GM23338 (cell line): ENCODE measurements at regions not wholly inside any gene's neighbourhood (a gene's known extent, or its start where the extent isn't known, plus 50 kb on each side); places are given as distances from the start of the nearest gene placed in this dataset.

Experiments used
- ATAC-seq: fragments of 200-7000 bp; cut with Tn5 transposase; 3 replicates; pipeline ENCODE4 v1.9.1; 2020
- DNase-seq: peaks from one replicate; pipeline ENCODE4 v3.0.0-alpha.2; 2015; ENCODE audit warnings: low spot score
- H2AFZ ChIP-seq: fragments of 200-600 bp; sonication (generic); 2 replicates; pipeline ENCODE4 v1.8.0; 2016; ENCODE audit warnings: antibody characterized with exemption, mild to moderate bottlenecking, moderate library complexity
- H3F3A ChIP-seq: fragments of 200-600 bp; sonication (generic); replicated peaks from 2 replicates; pipeline ENCODE4 v1.8.0; 2017; ENCODE audit warnings: antibody characterized with exemption, mixed run types, low read depth
- H3K27ac ChIP-seq: fragments of 200-600 bp; sonication (generic); 2 replicates; pipeline ENCODE4 v1.6.1; 2016; ENCODE audit warnings: low read depth
- H3K27me3 ChIP-seq: fragments of 200-600 bp; sonication (generic); 2 replicates; pipeline ENCODE4 v1.8.0; 2016; ENCODE audit warnings: mild to moderate bottlenecking, mixed run types, moderate library complexity; ENCODE audit not compliant: insufficient read depth
- H3K36me3 ChIP-seq: fragments of 200-600 bp; sonication (generic); 2 replicates; pipeline ENCODE4 v1.8.0; 2016; ENCODE audit warnings: mild to moderate bottlenecking; ENCODE audit not compliant: insufficient read depth
- H3K4me1 ChIP-seq: fragments of 200-600 bp; sonication (generic); 2 replicates; pipeline ENCODE4 v1.8.0; 2016; ENCODE audit warnings: mild to moderate bottlenecking, moderate library complexity; ENCODE audit not compliant: insufficient read depth
- H3K4me2 ChIP-seq: fragments of 200-600 bp; sonication (generic); 2 replicates; pipeline ENCODE4 v1.7.1; 2017; ENCODE audit warnings: mixed run types
- H3K4me3 ChIP-seq: fragments of 200-600 bp; sonication (generic); 2 replicates; pipeline ENCODE4 v1.6.1; 2016; ENCODE audit warnings: mixed run types
- H3K79me2 ChIP-seq: fragments of 200-600 bp; sonication (generic); replicated peaks from 2 replicates; pipeline ENCODE4 v1.8.0; 2017; ENCODE audit warnings: mild to moderate bottlenecking; ENCODE audit not compliant: insufficient read depth
- H3K9me2 ChIP-seq: fragments of 200-600 bp; sonication (generic); 2 replicates; pipeline ENCODE4 v1.8.0; 2017; ENCODE audit not compliant: insufficient read depth
- H4K20me1 ChIP-seq: fragments of 200-600 bp; sonication (generic); replicated peaks from 2 replicates; pipeline ENCODE4 v1.8.0; 2017; ENCODE audit warnings: mild to moderate bottlenecking; ENCODE audit not compliant: insufficient read depth
- H3K27ac Mint-ChIP-seq: 2 replicates; pipeline ENCODE4 v1.8.0; 2020; ENCODE audit warnings: inconsistent platforms, mild to moderate bottlenecking, moderate library complexity, mixed read lengths
- H3K27me3 Mint-ChIP-seq: 3 replicates; pipeline ENCODE4 v1.8.0; 2022; ENCODE audit warnings: low read depth, mild to moderate bottlenecking, moderate library complexity, mixed read lengths, inconsistent platforms; ENCODE audit not compliant: insufficient read depth, poor library complexity
- H3K36me3 Mint-ChIP-seq: 3 replicates; pipeline ENCODE4 v1.8.0; 2021; ENCODE audit warnings: low read depth, mild to moderate bottlenecking, inconsistent platforms, moderate library complexity, mixed read lengths
- H3K4me1 Mint-ChIP-seq: 3 replicates; pipeline ENCODE4 v1.8.0; 2020; ENCODE audit warnings: mild to moderate bottlenecking, inconsistent platforms, mixed read lengths
- H3K4me3 Mint-ChIP-seq: 3 replicates; pipeline ENCODE4 v1.8.0; 2021; ENCODE audit warnings: moderate library complexity, mild to moderate bottlenecking, inconsistent platforms, mixed read lengths
- H3K9me3 Mint-ChIP-seq: 3 replicates; pipeline ENCODE4 v1.8.0; 2020; ENCODE audit warnings: moderate library complexity, mild to moderate bottlenecking, inconsistent platforms, mixed read lengths
- EZH2 ChIP-seq: fragments of 200-600 bp; sonication (generic); IDR thresholded peaks from one replicate; pipeline ENCODE4 v1.8.0; 2017; ENCODE audit warnings: antibody characterized with exemption, mild to moderate bottlenecking, low read depth; ENCODE audit not compliant: unreplicated experiment
- EZH2phosphoT487 ChIP-seq: fragments of 200-600 bp; sonication (generic); IDR thresholded peaks from one replicate; pipeline ENCODE4 v1.8.1; 2018; ENCODE audit warnings: antibody characterized with exemption; ENCODE audit not compliant: unreplicated experiment
- POLR2AphosphoS5 ChIP-seq: IDR thresholded peaks from 2 replicates; pipeline ENCODE4 v1.6.1; 2016; ENCODE audit warnings: antibody characterized with exemption, low read depth
- STAT1 ChIP-seq: IDR thresholded peaks from one replicate; pipeline ENCODE4 v1.6.1; 2016; ENCODE audit warnings: antibody characterized with exemption; ENCODE audit not compliant: unreplicated experiment
- ZNF331 ChIP-seq: fragments of 250-450 bp; sonication (Bioruptor Pico); IDR thresholded peaks from 2 replicates; pipeline ENCODE4 v1.5.0; 2020; ENCODE audit warnings: low read depth, mild to moderate bottlenecking, moderate library complexity
- ZNF462 ChIP-seq: fragments of 250-450 bp; sonication (Bioruptor Pico); IDR thresholded peaks from 2 replicates; pipeline ENCODE4 v1.5.0; 2020; ENCODE audit warnings: mild to moderate bottlenecking, moderate library complexity
- TF ChIP-seq, protein P1 (sequence below), 2 experiments: fragments of 200-600 bp in 1 of 2; sonication (generic) in 1 of 2; conservative IDR thresholded peaks; 2 replicates each; pipeline versions ENCODE4 v1.5.1 to v1.6.1; 2016 to 2017; ENCODE audit warnings: antibody characterized with exemption in 2 of 2, low read depth in 2 of 2, mild to moderate bottlenecking in 2 of 2, moderate library complexity in 1 of 2

GRCh38 chr11:28619846-28620540, 511.8 kb downstream of the METTL15 start:
- no peak overlapping the region for H3K4me3 ChIP-seq
- ATAC-seq (no peak), DNase-seq (no peak)
- Mint-ChIP-seq H3K4me3 (no peak overlapping the region), H3K27me3 (peaks cover 3% of the 10 kb centered on the region), H3K36me3 (no peaks in the 10 kb centered on the region), H3K27ac (no peak overlapping the region), H3K4me1 (peaks cover 11% of the 10 kb centered on the region; the same call in 2 of the 3 replicates), H3K9me3 (no peaks in the 10 kb centered on the region)
- H3K79me2 ChIP-seq = no peaks in the 10 kb centered on the region
- H3K4me1 ChIP-seq = 0 out of 2 replicates have a peak, but pooled peaks cover 11% of the 10 kb centered on the region
- H3K36me3 ChIP-seq = no peaks in the 10 kb centered on the region
- H4K20me1 ChIP-seq = no peaks in the 10 kb centered on the region
- no peaks in the 10 kb centered on the region for H3F3A ChIP-seq
- H2AFZ ChIP-seq = peak overlapping the region; percentile 34; the same call in 1 of the 2 replicates
- H3K9me2 ChIP-seq = peaks cover 7% of the 10 kb centered on the region; the same call in 1 of the 2 replicates
- no peak for TF ChIP-seq POLR2AphosphoS5
- TF ChIP-seq EZH2 = no peak
- H3K27me3 ChIP-seq = no peaks in the 10 kb centered on the region
- no peak overlapping the region; the same call in 1 of the 2 replicates for H3K4me2 ChIP-seq
- H3K27ac ChIP-seq = no peak overlapping the region

DNA sequence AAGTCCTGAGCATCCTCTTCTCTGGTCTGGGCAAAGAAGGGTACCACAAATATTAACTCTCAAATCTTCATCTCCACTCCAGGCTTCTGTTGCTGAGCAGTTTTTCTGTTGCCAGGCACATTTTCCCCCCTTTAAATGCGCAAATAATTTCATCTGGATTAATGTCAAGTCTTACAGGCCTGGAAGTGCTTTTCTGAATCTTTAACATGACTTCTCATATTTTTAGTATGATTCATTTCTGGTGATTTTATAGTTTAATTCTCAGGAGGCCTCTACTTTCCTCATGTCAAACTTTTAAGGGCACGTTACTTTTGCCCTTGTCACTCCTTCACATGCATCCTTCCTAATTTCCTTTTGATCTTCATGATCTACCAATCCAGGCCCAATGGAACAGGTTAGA, 510.2 kb downstream of the METTL15 start:
- Mint-ChIP-seq H3K4me3 (no peak overlapping the region), H3K27ac (no peak overlapping the region), H3K9me3 (no peaks in the 10 kb centered on the region), H3K4me1 (peaks cover 11% of the 10 kb centered on the region; the same call in 2 of the 3 replicates), H3K27me3 (peaks cover 3% of the 10 kb centered on the region), H3K36me3 (no peaks in the 10 kb centered on the region)
- Histone ChIP-seq H3K79me2 (no peaks in the 10 kb centered on the region), H3K4me2 (no peak overlapping the region), H4K20me1 (no peaks in the 10 kb centered on the region), H3K9me2 (peaks cover 10% of the 10 kb centered on the region; the same call in 1 of the 2 replicates), H3K4me3 (no peak overlapping the region), H3K4me1 (0 out of 2 replicates have a peak, but pooled peaks cover 11% of the 10 kb centered on the region), H3K27me3 (no peaks in the 10 kb centered on the region), H3K36me3 (no peaks in the 10 kb centered on the region), H2AFZ (no peak overlapping the region), H3K27ac (no peak overlapping the region), H3F3A (no peaks in the 10 kb centered on the region)
- ATAC-seq (no peak), DNase-seq (no peak)
- TF ChIP-seq ZNF331 (no peak), ZNF462 (CRISPR knock-in tag) (no peak), STAT1 (no peak), EZH2phosphoT487 (no peak)
- TF ChIP-seq, protein P1, sequence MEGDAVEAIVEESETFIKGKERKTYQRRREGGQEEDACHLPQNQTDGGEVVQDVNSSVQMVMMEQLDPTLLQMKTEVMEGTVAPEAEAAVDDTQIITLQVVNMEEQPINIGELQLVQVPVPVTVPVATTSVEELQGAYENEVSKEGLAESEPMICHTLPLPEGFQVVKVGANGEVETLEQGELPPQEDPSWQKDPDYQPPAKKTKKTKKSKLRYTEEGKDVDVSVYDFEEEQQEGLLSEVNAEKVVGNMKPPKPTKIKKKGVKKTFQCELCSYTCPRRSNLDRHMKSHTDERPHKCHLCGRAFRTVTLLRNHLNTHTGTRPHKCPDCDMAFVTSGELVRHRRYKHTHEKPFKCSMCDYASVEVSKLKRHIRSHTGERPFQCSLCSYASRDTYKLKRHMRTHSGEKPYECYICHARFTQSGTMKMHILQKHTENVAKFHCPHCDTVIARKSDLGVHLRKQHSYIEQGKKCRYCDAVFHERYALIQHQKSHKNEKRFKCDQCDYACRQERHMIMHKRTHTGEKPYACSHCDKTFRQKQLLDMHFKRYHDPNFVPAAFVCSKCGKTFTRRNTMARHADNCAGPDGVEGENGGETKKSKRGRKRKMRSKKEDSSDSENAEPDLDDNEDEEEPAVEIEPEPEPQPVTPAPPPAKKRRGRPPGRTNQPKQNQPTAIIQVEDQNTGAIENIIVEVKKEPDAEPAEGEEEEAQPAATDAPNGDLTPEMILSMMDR (conservative IDR thresholded peaks at IDR 0.05; ENCODE audit: low read depth in 2 of 2) = no peak
